Fibroblast of mammary gland (primary cell): ENCODE measurements at regions not wholly inside any gene's neighbourhood (a gene's known extent, or its start where the extent isn't known, plus 50 kb on each side); places are given as distances from the start of the nearest gene placed in this dataset.

Source experiments
- DNase-seq: peaks from one replicate; pipeline ENCODE4 v3.0.0-alpha.2; 2010; ENCODE audit warnings: low read depth
- H3K4me3 ChIP-seq: 2 replicates; pipeline ENCODE4 v1.5.1; 2011; ENCODE audit warnings: low read depth, mild to moderate bottlenecking, low read length, moderate library complexity; ENCODE audit not compliant: control insufficient read depth
- CTCF ChIP-seq: conservative IDR thresholded peaks from 2 replicates; pipeline ENCODE4 v1.5.1; 2011; ENCODE audit warnings: low read depth, low read length, inconsistent platforms; ENCODE audit not compliant: control insufficient read depth, insufficient read depth

- no peak overlapping the region for H3K4me3 ChIP-seq
- no peak for DNase-seq
- TF ChIP-seq CTCF, result no peak
These were observed 348.8 kb upstream of the HS3ST1 start for GRCh38 chr4:11777447-11777846.

GRCh38 chr4:11774346-11774745, 345.7 kb upstream of the HS3ST1 start:
- peak; percentile 31 for DNase-seq
- H3K4me3 ChIP-seq, result no peak overlapping the region
- TF ChIP-seq CTCF, result no peak

GRCh38 chr4:11773798-11774197, 345.1 kb upstream of the HS3ST1 start:
- TF ChIP-seq CTCF, result no peak
- H3K4me3 ChIP-seq, result no peak overlapping the region
- peak; percentile 66 for DNase-seq

GRCh38 chr4:11769434-11769833, 340.7 kb upstream of the HS3ST1 start:
- DNase-seq, result peak; percentile 84
- H3K4me3 ChIP-seq, result no peak overlapping the region
- TF ChIP-seq CTCF, result no peak

- H3K4me3 ChIP-seq, result no peak overlapping the region
- no peak for TF ChIP-seq CTCF
- DNase-seq, result peak; percentile 26
These were observed 339.7 kb upstream of the HS3ST1 start for GRCh38 chr4:11768251-11768972.

- peak; percentile 59 for DNase-seq
- TF ChIP-seq CTCF, result peak; percentile 86
- no peak overlapping the region for H3K4me3 ChIP-seq
These were observed 337.3 kb upstream of the HS3ST1 start for GRCh38 chr4:11765849-11766453.
